ENCODE measurements at regions not wholly inside any gene's neighbourhood (a gene's known extent, or its start where the extent isn't known, plus 50 kb on each side); places are given as distances from the start of the nearest gene placed in this dataset.

GRCh38 chrX:69085826-69086225, 79.4 kb downstream of the PJA1 start:
- no peak for TF ChIP-seq EP300 (IDR thresholded peaks at IDR 0.05)
- TF ChIP-seq, protein P1, sequence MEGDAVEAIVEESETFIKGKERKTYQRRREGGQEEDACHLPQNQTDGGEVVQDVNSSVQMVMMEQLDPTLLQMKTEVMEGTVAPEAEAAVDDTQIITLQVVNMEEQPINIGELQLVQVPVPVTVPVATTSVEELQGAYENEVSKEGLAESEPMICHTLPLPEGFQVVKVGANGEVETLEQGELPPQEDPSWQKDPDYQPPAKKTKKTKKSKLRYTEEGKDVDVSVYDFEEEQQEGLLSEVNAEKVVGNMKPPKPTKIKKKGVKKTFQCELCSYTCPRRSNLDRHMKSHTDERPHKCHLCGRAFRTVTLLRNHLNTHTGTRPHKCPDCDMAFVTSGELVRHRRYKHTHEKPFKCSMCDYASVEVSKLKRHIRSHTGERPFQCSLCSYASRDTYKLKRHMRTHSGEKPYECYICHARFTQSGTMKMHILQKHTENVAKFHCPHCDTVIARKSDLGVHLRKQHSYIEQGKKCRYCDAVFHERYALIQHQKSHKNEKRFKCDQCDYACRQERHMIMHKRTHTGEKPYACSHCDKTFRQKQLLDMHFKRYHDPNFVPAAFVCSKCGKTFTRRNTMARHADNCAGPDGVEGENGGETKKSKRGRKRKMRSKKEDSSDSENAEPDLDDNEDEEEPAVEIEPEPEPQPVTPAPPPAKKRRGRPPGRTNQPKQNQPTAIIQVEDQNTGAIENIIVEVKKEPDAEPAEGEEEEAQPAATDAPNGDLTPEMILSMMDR (IDR thresholded peaks at IDR 0.05): no peak

All from sigmoid colon (tissue), 4 donors.